RCC 7860 (cell line): ENCODE measurements at regions not wholly inside any gene's neighbourhood (a gene's known extent, or its start where the extent isn't known, plus 50 kb on each side); places are given as distances from the start of the nearest gene placed in this dataset.

Source experiments
- DNase-seq: peaks from one replicate; pipeline ENCODE4 v3.0.0-alpha.2; 2015; ENCODE audit warnings: low spot score
- FAIRE-seq: peaks from 2 replicates; lab custom pipeline; 2012; peaks lifted over from hg19 to GRCh38; lab: Jason Lieb, UNC

DNA sequence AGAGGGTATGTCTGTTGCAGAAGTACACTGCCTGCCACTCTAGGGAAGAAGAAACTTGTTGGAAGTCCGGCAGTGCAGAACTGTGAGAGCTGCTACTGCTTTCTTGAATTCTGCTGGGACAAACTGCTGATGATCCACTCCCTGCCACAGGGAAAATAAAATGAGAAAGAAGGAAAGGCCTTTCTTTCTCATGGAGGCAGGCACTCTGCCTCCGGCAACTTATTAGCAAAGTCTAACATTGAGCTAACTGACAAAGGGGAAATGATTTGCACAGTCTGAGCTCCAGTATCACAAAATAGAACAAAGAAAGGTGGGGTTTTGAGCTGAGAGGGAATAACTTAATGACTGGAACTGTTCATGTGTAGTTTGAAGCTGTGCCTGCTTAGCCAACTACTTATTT is 134.6 kb downstream of the AASDHPPT start:
- no peak for FAIRE-seq

GRCh38 chr11:106216281-106216680 is 138.8 kb downstream of the AASDHPPT start:
- FAIRE-seq, result no peak

More for the DNA sequence above, 134.6 kb downstream of the AASDHPPT start:
- no peak for DNase-seq

DNA sequence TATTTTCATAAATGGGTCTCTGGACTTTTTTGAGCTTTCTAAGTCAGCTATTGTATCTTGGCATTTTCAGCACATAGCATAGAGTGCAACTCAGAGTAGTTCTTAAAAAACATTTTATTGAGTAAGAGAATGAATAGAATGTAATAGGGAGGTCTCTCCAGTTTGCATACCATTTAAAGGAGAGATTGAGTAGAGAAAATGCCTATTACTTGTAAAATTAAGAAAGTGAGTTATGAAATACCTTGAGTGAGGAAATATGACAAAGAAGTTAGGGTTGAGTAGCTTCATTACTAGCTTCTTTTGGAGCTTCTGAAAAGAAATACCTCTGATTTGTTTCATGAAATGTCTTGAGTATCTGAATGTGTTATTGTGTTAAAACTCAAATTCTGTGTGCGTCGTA is 140.0 kb downstream of the AASDHPPT start:
- DNase-seq, result no peak
- FAIRE-seq, result no peak

More at GRCh38 chr11:106216281-106216680, 138.8 kb downstream of the AASDHPPT start:
- no peak for DNase-seq

GRCh38 chr11:106218106-106218505 is 140.6 kb downstream of the AASDHPPT start:
- FAIRE-seq (no peak), DNase-seq (no peak)

GRCh38 chr11:106222626-106223025 is 145.2 kb downstream of the AASDHPPT start:
- DNase-seq, result no peak
- FAIRE-seq, result no peak

GRCh38 chr11:106224172-106224571 is 146.7 kb downstream of the AASDHPPT start:
- DNase-seq (no peak), FAIRE-seq (no peak)

- FAIRE-seq (no peak), DNase-seq (no peak)
Measured at GRCh38 chr11:106228996-106229395, 151.5 kb downstream of the AASDHPPT start.

DNA sequence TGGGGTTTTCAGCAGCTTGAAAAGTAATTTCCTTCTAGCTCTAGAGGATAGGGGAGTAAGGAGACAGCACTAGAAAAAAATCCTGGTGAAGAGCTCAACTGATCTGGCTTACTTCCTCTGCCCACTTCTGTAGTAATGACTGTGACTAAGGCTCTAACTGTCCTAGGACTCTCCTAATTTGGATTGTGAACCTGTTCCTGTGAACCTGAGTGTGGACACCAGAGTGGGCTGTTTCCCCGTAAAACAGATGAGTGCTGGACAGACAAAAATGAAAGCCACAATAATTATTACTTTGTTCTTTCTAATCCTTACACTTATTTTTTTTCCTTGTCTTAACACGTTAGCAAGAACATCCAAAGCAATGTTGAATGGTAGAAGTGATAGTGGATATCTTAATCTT is 154.1 kb downstream of the AASDHPPT start:
- FAIRE-seq, result no peak
- DNase-seq, result peak; percentile 20

- FAIRE-seq, result no peak
- DNase-seq, result no peak
Measured at GRCh38 chr11:106233191-106233590, 155.7 kb downstream of the AASDHPPT start.

DNA sequence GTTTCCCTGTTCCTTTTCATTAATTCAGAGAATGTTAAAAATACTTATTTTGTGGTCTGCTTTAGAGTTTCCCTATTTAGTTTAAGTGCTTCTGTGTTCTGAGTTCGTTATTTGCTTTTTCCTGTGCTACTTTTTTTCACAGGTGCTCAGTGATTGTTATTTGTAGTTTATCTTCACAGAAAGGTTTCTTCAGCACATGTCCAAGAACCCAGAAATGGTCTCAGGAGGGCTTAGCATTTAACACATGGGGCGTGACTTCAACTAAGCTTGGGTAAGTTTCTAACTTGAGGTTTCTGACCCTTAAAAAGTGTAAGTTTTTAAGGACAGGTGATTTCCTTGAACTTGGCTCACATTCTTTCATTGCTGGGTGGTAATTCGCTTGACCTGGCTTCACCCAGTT is 157.3 kb downstream of the AASDHPPT start:
- FAIRE-seq, result no peak

GRCh38 chr11:106236295-106236694 is 158.8 kb downstream of the AASDHPPT start:
- no peak for FAIRE-seq
- DNase-seq, result no peak

More for the DNA sequence above, 157.3 kb downstream of the AASDHPPT start:
- DNase-seq, result no peak

DNA sequence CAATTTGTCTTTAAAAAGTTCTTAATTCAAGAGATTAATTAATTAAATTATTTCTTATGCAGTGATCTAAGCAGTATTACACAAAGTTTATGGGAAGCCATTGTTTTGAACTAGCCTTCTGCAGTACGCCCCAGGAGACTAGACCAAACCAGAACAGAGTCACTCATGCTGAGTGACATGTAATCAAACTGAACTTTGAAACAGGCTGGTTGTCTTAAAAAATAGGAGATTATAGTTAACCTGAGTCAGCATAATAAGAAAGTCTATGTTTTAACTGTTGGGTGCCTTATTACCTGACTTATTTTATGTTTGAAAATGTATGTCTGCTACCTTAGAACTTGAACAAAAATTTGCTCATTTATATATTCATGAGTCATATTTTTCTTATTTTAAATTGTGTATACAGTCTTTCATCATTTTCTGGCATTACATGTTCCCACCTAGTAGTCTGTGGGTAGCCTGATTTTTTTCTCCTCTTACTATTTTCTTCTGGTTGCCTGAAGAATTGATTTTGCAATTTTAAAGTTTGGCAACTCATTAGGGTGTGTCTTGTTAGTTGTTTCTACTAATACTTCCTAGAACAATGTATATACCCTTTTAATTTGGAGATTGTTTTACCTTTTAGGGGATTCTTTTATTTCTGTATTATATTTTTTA is 161.4 kb downstream of the AASDHPPT start:
- FAIRE-seq, result no peak

DNA sequence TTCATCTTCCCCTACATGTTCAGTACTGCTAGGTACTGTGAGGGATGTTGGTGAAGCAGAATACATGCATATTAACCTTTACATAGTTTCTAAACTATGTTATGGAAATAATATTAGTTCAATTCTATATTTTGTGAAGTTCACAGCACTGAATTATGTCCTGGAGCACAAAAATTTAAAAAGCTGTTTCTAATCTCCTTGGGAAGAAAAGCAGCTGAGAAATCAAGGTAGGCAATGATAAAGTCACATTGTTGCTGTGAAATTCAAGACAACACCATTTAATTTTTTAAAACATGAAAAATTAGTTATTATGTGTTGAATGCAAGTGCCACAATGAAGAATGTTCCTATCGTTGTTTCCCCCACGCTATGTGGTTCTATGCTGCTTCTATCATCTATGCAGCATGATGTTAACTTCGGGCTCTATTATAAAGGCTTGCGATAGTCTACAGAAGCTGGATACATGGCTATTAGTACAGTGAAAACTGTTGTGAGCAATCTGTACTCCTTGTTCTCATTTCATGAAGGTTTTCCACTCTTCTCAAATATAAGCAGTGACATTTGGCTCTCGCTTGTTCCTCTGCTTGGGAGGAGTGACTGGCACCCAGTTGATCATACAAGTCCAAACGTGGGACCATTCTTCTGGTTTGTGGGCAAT is 164.3 kb downstream of the AASDHPPT start:
- FAIRE-seq (no peak), DNase-seq (no peak)

More for the DNA sequence above, 161.4 kb downstream of the AASDHPPT start:
- no peak for DNase-seq

GRCh38 chr11:106242718-106243415 is 165.4 kb downstream of the AASDHPPT start:
- FAIRE-seq, result no peak
- no peak for DNase-seq

GRCh38 chr11:106246495-106246894 is 169.0 kb downstream of the AASDHPPT start:
- DNase-seq (no peak), FAIRE-seq (no peak)

- FAIRE-seq (no peak), DNase-seq (no peak)
Measured at GRCh38 chr11:106249617-106250239, 172.3 kb downstream of the AASDHPPT start.

GRCh38 chr11:106262852-106263251 is 185.4 kb downstream of the AASDHPPT start:
- no peak for FAIRE-seq
- DNase-seq, result no peak

- no peak for DNase-seq
- FAIRE-seq, result no peak
Measured at GRCh38 chr11:106263527-106263926, 186.1 kb downstream of the AASDHPPT start.

- FAIRE-seq, result no peak
- no peak for DNase-seq
Measured at GRCh38 chr11:106271086-106271485, 193.6 kb downstream of the AASDHPPT start.

- no peak for DNase-seq
- no peak for FAIRE-seq
Measured at GRCh38 chr11:106271686-106272085, 194.2 kb downstream of the AASDHPPT start.

DNA sequence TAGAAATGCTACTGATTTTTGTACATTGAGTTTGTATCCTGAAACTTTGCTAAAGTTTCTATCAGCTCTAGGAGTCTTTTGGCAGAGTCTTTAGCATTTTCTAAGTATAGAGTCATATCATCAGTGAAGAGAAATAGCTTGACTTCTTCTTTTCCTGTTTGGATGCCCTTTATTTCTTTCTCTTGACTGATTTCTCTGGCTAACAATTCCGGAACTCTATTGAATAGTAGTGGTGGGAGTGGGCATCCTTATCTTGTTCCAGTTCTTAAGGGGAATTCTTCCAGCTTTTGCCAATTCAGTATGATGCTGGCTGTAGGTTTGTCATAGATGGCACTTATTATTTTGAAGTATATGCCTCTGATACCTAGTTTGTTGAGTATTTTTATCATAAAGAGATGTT is 197.7 kb downstream of the AASDHPPT start:
- DNase-seq (no peak), FAIRE-seq (no peak)
